ENCODE measurements at regions not wholly inside any gene's neighbourhood (a gene's known extent, or its start where the extent isn't known, plus 50 kb on each side); places are given as distances from the start of the nearest gene placed in this dataset.

DNA sequence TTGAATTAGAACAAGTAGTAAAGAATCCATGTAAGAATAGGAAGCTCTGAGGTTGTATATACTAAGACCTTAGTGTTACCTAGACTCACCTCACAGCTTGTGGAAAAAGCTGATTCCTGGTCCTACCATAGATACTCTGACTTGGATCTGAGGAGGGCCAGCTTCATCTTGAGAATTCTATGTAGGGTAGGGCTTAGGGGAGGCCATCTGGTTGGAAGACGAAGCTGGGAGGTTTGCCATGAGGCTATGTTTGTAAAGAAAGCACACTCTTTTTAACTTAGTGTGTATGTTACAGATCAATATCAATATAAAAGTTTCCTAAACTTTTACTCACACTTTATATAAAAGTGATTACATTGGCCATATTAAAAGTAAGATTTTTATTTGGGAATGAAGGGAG, 77.1 kb upstream of the GALNT5 start:
- no peak for TF ChIP-seq EZH2 (IDR thresholded peaks at IDR 0.05; ENCODE audit: low read length, missing control alignments)
- TF ChIP-seq, protein P1, sequence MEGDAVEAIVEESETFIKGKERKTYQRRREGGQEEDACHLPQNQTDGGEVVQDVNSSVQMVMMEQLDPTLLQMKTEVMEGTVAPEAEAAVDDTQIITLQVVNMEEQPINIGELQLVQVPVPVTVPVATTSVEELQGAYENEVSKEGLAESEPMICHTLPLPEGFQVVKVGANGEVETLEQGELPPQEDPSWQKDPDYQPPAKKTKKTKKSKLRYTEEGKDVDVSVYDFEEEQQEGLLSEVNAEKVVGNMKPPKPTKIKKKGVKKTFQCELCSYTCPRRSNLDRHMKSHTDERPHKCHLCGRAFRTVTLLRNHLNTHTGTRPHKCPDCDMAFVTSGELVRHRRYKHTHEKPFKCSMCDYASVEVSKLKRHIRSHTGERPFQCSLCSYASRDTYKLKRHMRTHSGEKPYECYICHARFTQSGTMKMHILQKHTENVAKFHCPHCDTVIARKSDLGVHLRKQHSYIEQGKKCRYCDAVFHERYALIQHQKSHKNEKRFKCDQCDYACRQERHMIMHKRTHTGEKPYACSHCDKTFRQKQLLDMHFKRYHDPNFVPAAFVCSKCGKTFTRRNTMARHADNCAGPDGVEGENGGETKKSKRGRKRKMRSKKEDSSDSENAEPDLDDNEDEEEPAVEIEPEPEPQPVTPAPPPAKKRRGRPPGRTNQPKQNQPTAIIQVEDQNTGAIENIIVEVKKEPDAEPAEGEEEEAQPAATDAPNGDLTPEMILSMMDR (conservative IDR thresholded peaks at IDR 0.05 in 1 of 2, IDR thresholded peaks at IDR 0.05 in 1 of 2; ENCODE audit: low read depth in 1 of 2, low read length in 2 of 2), result no peak
- no peak overlapping the region for H2AFZ ChIP-seq (ENCODE audit: low read length)
- no peaks in the 10 kb centered on the region for H3K9me3 ChIP-seq (ENCODE audit: control insufficient read depth, insufficient read depth, low read depth, low read length)

GRCh38 chr2:157181234-157181633, 76.3 kb upstream of the GALNT5 start:
- no peak overlapping the region for H3K4me3 ChIP-seq (replicated peaks in 1 of 4; ENCODE audit: control extremely low read depth in 1 of 4, insufficient read depth in 1 of 4, low read depth in 3 of 4, low read length in 4 of 4)
- no peaks in the 10 kb centered on the region for H3K36me3 ChIP-seq (ENCODE audit: control insufficient read depth, insufficient read depth, low read length)
- DNase-seq (ENCODE audit: low read depth in 2 of 2), result peak in 1 of 2 donors; percentile 79
- no peak overlapping the region for H3K4me2 ChIP-seq (ENCODE audit: extremely low read depth, insufficient read depth, low read length)
- H2AFZ ChIP-seq (ENCODE audit: low read length), result no peak overlapping the region
- no peak overlapping the region for H3K27ac ChIP-seq (ENCODE audit: insufficient read depth, low read length)
- TF ChIP-seq, protein P1 (conservative IDR thresholded peaks at IDR 0.05 in 1 of 2, IDR thresholded peaks at IDR 0.05 in 1 of 2; ENCODE audit: low read depth in 1 of 2, low read length in 2 of 2), result no peak
- no peak for TF ChIP-seq EZH2 (IDR thresholded peaks at IDR 0.05; ENCODE audit: low read length, missing control alignments)
- H4K20me1 ChIP-seq (ENCODE audit: control insufficient read depth, extremely low read depth, insufficient read depth, low read length), result no peaks in the 10 kb centered on the region
- no peaks in the 10 kb centered on the region for H3K9me3 ChIP-seq (ENCODE audit: control insufficient read depth, insufficient read depth, low read depth, low read length)
- no peaks in the 10 kb centered on the region for H3K79me2 ChIP-seq (ENCODE audit: control insufficient read depth, insufficient read depth, low read length)
- no peak overlapping the region for H3K9ac ChIP-seq (ENCODE audit: insufficient read depth, low read length)
- no peaks in the 10 kb centered on the region for H3K27me3 ChIP-seq (ENCODE audit: control insufficient read depth, insufficient read depth, low read length)
- H3K4me1 ChIP-seq (ENCODE audit: control insufficient read depth, extremely low read depth, insufficient read depth, low read length), result peaks cover 7% of the 10 kb centered on the region

More for the DNA sequence above, 77.1 kb upstream of the GALNT5 start:
- no peak for DNase-seq (ENCODE audit: low read depth in 2 of 2)
- Histone ChIP-seq H4K20me1 (ENCODE audit: control insufficient read depth, extremely low read depth, insufficient read depth, low read length) (no peaks in the 10 kb centered on the region), H3K79me2 (ENCODE audit: control insufficient read depth, insufficient read depth, low read length) (no peaks in the 10 kb centered on the region), H3K4me3 (replicated peaks in 1 of 4; ENCODE audit: control extremely low read depth in 1 of 4, insufficient read depth in 1 of 4, low read depth in 3 of 4, low read length in 4 of 4) (no peak overlapping the region), H3K4me1 (ENCODE audit: control insufficient read depth, extremely low read depth, insufficient read depth, low read length) (peaks cover 7% of the 10 kb centered on the region), H3K36me3 (ENCODE audit: control insufficient read depth, insufficient read depth, low read length) (no peaks in the 10 kb centered on the region), H3K27ac (ENCODE audit: insufficient read depth, low read length) (no peak overlapping the region), H3K4me2 (ENCODE audit: extremely low read depth, insufficient read depth, low read length) (no peak overlapping the region), H3K27me3 (ENCODE audit: control insufficient read depth, insufficient read depth, low read length) (no peaks in the 10 kb centered on the region), H3K9ac (ENCODE audit: insufficient read depth, low read length) (no peak overlapping the region)

GRCh38 chr2:157182204-157182709, 75.2 kb upstream of the GALNT5 start:
- Histone ChIP-seq H3K27me3 (ENCODE audit: control insufficient read depth, insufficient read depth, low read length) (no peaks in the 10 kb centered on the region), H3K36me3 (ENCODE audit: control insufficient read depth, insufficient read depth, low read length) (no peaks in the 10 kb centered on the region), H3K4me3 (replicated peaks in 1 of 4; ENCODE audit: control extremely low read depth in 1 of 4, insufficient read depth in 1 of 4, low read depth in 3 of 4, low read length in 4 of 4) (no peak overlapping the region), H3K9ac (ENCODE audit: insufficient read depth, low read length) (peak overlapping the region; percentile 22), H2AFZ (ENCODE audit: low read length) (no peak overlapping the region), H3K79me2 (ENCODE audit: control insufficient read depth, insufficient read depth, low read length) (no peaks in the 10 kb centered on the region), H4K20me1 (ENCODE audit: control insufficient read depth, extremely low read depth, insufficient read depth, low read length) (no peaks in the 10 kb centered on the region), H3K4me2 (ENCODE audit: extremely low read depth, insufficient read depth, low read length) (no peak overlapping the region), H3K4me1 (ENCODE audit: control insufficient read depth, extremely low read depth, insufficient read depth, low read length) (peaks cover 7% of the 10 kb centered on the region), H3K27ac (ENCODE audit: insufficient read depth, low read length) (peak overlapping the region; percentile 80), H3K9me3 (ENCODE audit: control insufficient read depth, insufficient read depth, low read depth, low read length) (no peaks in the 10 kb centered on the region)
- no peak for TF ChIP-seq EZH2 (IDR thresholded peaks at IDR 0.05; ENCODE audit: low read length, missing control alignments)
- TF ChIP-seq, protein P1 (conservative IDR thresholded peaks at IDR 0.05 in 1 of 2, IDR thresholded peaks at IDR 0.05 in 1 of 2; ENCODE audit: low read depth in 1 of 2, low read length in 2 of 2), result no peak
- DNase-seq (ENCODE audit: low read depth in 2 of 2), result peak in 1 of 2 donors; percentile 66

All from fibroblast of lung (primary cell).